ENCODE measurements at regions not wholly inside any gene's neighbourhood (a gene's known extent, or its start where the extent isn't known, plus 50 kb on each side); places are given as distances from the start of the nearest gene placed in this dataset.

DNA sequence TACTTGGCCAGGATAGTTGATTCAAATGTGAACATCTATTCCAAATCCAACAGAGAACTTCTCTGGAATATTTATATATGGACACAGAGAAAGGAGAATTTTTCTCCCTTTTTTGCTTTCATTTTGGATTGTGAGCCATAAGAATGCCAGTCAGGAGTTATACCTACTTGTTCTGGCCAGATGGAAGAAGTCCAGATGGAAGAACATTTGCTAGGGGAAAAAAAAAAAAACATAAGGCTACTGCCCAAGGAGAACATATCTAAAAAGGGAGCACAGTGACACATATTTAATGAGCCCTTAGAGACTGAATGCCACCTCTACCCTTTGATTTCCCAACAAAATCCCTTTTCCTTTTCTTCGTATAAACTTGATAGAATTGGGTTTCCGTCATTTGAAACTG lies 61.7 kb upstream of the PPP2R2B start:
- DNase-seq: no peak

GRCh38 chr5:146944019-146944418 lies 65.5 kb upstream of the PPP2R2B start:
- DNase-seq: no peak

DNA sequence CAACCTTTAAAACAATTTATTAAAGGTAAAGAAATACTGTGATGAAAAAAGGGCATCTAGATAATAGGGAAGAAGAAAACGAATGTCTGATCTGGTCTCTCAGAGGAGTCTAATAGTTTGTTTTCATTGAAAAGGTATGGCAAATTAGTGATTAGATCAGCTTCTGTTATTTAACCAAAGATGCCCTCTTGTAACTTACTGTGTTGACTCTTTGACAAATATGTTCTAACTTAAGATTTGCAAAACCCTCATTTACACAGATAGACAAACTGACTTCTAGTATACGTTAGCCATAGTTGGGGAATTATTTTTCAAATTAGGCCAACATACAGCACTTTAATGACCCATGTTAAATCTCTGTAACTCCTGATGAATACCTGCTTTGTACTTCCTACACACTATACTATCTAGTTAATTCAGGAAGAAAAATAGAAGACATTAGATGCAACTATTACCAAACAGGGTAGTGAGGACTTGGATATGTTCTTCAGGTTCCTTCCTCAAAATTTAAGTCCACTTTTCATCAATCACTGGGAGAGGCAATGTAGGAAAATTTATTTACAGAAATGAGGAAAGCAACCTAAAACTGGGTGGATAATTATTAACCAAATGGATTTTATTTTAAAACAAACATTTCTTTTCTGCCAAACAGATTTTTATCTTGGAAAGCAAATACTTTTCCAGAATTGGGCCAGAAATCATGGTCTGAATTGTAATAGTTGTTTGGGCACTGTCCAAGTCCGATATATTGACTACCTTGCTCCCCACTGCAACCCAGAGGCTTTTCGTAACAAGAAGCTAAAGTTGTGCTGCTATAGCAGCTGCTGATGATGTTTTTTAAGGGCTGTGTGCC lies 66.4 kb upstream of the PPP2R2B start:
- DNase-seq: peak in 1 of 14 donors; percentile 5

- no peak for DNase-seq
These were observed 67.1 kb upstream of the PPP2R2B start for GRCh38 chr5:146945617-146946084.

DNA sequence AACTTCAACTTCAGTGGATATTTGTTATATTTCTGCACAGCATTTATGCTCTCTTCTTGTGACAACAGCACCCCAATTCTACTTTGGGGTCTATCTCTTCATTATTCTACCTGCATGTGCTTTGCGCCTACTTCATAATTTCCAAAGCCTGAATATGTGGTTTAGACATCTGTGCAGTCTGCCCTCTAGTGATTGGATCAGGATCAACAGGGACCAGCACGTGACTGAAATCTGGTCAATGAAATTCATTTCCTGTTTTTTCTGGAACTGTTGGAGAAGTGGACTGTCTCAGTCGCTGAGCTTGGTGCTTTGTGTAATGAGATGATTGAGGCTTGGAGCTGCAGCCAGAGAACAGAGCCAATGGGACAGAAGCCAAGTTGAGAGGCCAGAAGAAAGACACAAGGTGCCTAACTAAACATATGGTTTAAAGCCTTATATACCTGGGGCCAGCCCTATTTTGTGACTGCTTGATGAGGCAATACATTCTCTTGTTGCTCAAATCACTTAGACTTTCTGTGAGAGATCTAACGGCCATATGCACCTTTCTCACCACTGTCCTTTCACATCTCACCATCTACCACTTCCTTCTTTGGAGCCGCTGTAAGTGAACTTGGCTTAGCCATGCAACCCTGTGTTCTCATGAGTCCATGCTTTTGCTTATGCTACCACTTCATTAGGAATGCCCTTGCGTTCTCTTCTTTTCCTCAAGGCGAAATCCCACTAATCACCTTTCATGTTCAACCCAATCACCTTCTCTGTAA lies 68.8 kb upstream of the PPP2R2B start:
- DNase-seq: no peak

GRCh38 chr5:146948666-146949065 lies 70.1 kb upstream of the PPP2R2B start:
- DNase-seq: no peak

- no peak for DNase-seq
These were observed 73.6 kb upstream of the PPP2R2B start for GRCh38 chr5:146952168-146952567.

GRCh38 chr5:146956217-146956616 lies 77.7 kb upstream of the PPP2R2B start:
- DNase-seq: no peak

DNA sequence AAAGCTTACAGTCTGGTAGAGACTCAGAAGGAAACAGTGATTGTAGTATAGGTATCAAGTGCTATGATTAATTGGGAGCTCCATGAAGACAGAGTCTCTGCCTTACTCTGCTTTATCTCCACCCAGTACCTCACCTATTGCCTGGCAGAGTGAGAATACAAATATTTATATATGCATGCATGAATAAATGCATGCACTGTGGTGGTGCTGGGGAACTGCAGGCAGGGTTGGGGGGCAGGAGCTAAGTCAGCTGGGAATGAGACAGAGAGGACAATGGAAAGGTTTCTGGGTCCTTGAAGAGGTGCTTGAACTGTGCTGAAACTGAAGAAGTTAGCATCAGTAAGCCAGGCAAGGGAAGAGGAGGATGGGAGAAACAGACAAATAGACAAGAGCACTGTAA lies 80.8 kb upstream of the PPP2R2B start:
- DNase-seq: no peak

DNA sequence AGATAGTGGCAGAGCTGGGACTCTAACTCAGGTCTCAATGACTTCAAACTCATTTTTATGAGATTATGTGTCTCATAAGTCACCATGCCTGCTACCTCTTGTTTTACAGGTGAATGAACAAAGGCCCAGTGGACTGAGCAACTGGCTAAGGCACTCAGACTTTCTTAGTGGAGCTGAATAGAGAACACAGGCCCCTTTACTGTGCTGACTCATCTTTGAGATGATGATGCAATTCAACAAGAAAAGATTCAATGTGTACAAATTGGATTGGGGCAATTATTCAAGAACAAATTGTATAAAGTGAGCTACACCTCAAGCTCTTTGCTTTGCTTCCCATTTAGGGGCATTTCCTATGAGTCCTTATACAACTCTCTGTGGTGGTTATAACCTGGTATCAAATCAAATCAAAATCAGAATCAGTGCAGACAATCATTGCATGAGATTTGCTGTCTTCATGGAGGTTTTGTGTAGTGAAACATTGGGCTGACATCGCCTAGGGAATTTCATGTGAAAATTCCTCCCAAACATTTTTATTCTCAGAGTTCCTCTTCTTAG lies 84.3 kb upstream of the PPP2R2B start:
- DNase-seq: no peak

- DNase-seq: peak in 12 of 14 donors; percentile 2 to 63 (median 35)
These were observed 87.5 kb upstream of the PPP2R2B start for GRCh38 chr5:146965761-146966659.

DNA sequence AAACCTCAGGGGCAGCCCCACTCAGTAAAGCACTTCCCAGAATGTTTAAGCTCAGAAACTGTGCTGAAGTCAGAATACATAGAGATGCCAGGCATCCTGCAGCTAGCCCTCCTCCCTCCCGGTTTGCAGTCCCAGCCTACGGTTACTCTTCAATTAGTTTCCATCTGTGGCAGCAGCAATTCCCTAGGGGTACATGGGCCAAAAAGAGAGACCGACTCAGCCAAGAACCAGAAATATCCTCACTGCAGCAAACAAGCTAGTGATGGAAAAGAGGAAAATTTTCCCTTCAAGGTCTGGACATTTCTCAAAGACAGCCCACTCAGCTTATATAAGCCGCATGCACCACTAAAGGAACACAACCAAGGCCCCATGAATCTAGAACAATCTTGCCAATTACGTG lies 89.1 kb upstream of the PPP2R2B start:
- peak in 3 of 14 donors; percentile 1 to 7 (median 3) for DNase-seq

DNA sequence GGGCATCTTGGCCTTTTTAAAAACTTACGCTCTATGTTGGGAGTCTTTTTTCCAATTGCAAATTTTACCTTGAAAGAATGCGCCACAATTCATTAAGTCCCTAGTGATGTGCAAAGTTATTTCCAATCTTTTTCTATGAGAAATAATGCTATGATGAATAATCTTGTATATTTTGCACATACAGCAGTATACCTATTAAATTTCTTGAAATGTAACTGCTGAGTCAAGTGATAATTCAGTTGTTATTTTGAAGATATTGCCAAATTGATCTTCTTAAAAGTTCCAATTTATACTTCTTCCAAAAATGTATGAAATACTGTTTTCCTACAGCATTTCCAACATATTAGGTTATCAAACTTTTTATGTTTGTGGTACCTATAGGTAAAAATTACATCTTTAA lies 92.8 kb upstream of the PPP2R2B start:
- DNase-seq: no peak

- DNase-seq: no peak
These were observed 107.9 kb upstream of the PPP2R2B start for GRCh38 chr5:146986469-146986868.

- DNase-seq: peak in 10 of 14 donors; percentile 3 to 66 (median 20)
These were observed 115.4 kb upstream of the PPP2R2B start for GRCh38 chr5:146993876-146994530.

GRCh38 chr5:146995878-146996277 lies 117.3 kb upstream of the PPP2R2B start:
- no peak for DNase-seq

GRCh38 chr5:147015405-147015804 lies 136.8 kb upstream of the PPP2R2B start:
- DNase-seq: no peak

DNA sequence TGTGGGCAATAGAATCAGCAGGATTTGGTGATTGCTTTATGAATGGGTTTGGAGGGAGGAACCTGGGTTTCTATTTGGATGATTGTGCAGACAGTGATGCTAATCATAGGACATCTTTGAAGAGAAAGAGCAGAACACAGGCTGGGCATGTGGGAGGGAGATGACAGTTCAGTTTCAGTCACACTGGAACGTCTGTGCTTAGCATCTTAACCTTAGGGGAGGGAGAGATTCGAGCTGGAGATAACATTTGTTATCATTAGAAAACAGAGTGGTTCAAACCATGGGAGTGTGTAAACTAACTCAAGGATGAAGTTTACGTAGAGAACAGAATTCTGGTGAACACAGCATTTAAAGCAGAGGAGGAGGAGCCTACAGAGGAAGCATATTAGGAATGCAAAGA lies 138.6 kb upstream of the PPP2R2B start:
- DNase-seq: no peak

GRCh38 chr5:147017621-147018020 lies 139.1 kb upstream of the PPP2R2B start:
- DNase-seq: no peak

GRCh38 chr5:147018812-147019211 lies 140.3 kb upstream of the PPP2R2B start:
- DNase-seq: no peak

GRCh38 chr5:147036691-147037245 lies 158.2 kb upstream of the PPP2R2B start:
- DNase-seq: no peak
